ENCODE measurements at regions not wholly inside any gene's neighbourhood (a gene's known extent, or its start where the extent isn't known, plus 50 kb on each side); places are given as distances from the start of the nearest gene placed in this dataset.

GRCh38 chr10:81021428-81022129 is 483.9 kb downstream of the SH2D4B start:
- TF ChIP-seq POLR2A (IDR thresholded peaks at IDR 0.05) = no peak
- no peak for TF ChIP-seq CTCF (IDR thresholded peaks at IDR 0.05)
